ENCODE measurements at regions not wholly inside any gene's neighbourhood (a gene's known extent, or its start where the extent isn't known, plus 50 kb on each side); places are given as distances from the start of the nearest gene placed in this dataset.
"Not testable (repeated sequence)": the region's sequence is repeated elsewhere in the genome, so short reads cannot be mapped to it uniquely, and the experiment has no call there.

GRCh38 chr3:75118779-75119178 is 504.3 kb upstream of the CNTN3 start:
- DNase-seq (ENCODE audit: low read depth): no peak

GRCh38 chr3:75126556-75126955 is 512.1 kb upstream of the CNTN3 start:
- no peak for DNase-seq (ENCODE audit: low read depth)

- DNase-seq (ENCODE audit: low read depth): no peak
These were observed 514.6 kb upstream of the CNTN3 start for GRCh38 chr3:75129101-75129500.

GRCh38 chr3:75136100-75136897 is 521.8 kb upstream of the CNTN3 start:
- DNase-seq (ENCODE audit: low read depth): no peak

- DNase-seq (ENCODE audit: low read depth): no peak
These were observed 523.9 kb upstream of the CNTN3 start for GRCh38 chr3:75138345-75138744.

GRCh38 chr3:75140904-75141615 is 523.1 kb upstream of the FRG2C start:
- no peak for DNase-seq (ENCODE audit: low read depth)

GRCh38 chr3:75144406-75144805 is 519.7 kb upstream of the FRG2C start:
- DNase-seq (ENCODE audit: low read depth): no peak

GRCh38 chr3:75171630-75172230 is 492.4 kb upstream of the FRG2C start:
- peak; percentile 4 for DNase-seq (ENCODE audit: low read depth)

GRCh38 chr3:75176937-75177336 is 487.2 kb upstream of the FRG2C start:
- no peak for DNase-seq (ENCODE audit: low read depth)

GRCh38 chr3:75180235-75180944 is 483.7 kb upstream of the FRG2C start:
- DNase-seq (ENCODE audit: low read depth): peak; percentile 78

- no peak for DNase-seq (ENCODE audit: low read depth)
These were observed 483.2 kb upstream of the FRG2C start for GRCh38 chr3:75180945-75181298.

GRCh38 chr3:75188962-75189361 is 475.2 kb upstream of the FRG2C start:
- DNase-seq (ENCODE audit: low read depth): no peak

- DNase-seq (ENCODE audit: low read depth): peak; percentile 49
These were observed 471.9 kb upstream of the FRG2C start for GRCh38 chr3:75192146-75192616.

GRCh38 chr3:75193797-75194196 is 470.3 kb upstream of the FRG2C start:
- DNase-seq (ENCODE audit: low read depth): no peak

- DNase-seq (ENCODE audit: low read depth): not testable (repeated sequence)
These were observed 449.8 kb upstream of the FRG2C start for GRCh38 chr3:75214332-75214731.

- DNase-seq (ENCODE audit: low read depth): no peak
These were observed 445.6 kb upstream of the FRG2C start for GRCh38 chr3:75218577-75218976.

- DNase-seq (ENCODE audit: low read depth): no peak
These were observed 443.2 kb upstream of the FRG2C start for GRCh38 chr3:75220932-75221331.

- peak; percentile 36 for DNase-seq (ENCODE audit: low read depth)
These were observed 439.7 kb upstream of the FRG2C start for GRCh38 chr3:75224412-75224811.

- DNase-seq (ENCODE audit: low read depth): no peak
These were observed 431.9 kb upstream of the FRG2C start for GRCh38 chr3:75232216-75232615.

- DNase-seq (ENCODE audit: low read depth): no peak
These were observed 428.5 kb upstream of the FRG2C start for GRCh38 chr3:75235631-75236030.

- no peak for DNase-seq (ENCODE audit: low read depth)
These were observed 427.1 kb upstream of the FRG2C start for GRCh38 chr3:75237053-75237452.

- DNase-seq (ENCODE audit: low read depth): no peak
These were observed 426.7 kb upstream of the FRG2C start for GRCh38 chr3:75237477-75237876.

Data from HT1080 (cell line).